Retinal pigment epithelial cell (primary cell): ENCODE measurements at regions not wholly inside any gene's neighbourhood (a gene's known extent, or its start where the extent isn't known, plus 50 kb on each side); places are given as distances from the start of the nearest gene placed in this dataset.
A peak's percentile ranks its signal among the peaks of the same experiment; 100 is the strongest.

Experiments
- DNase-seq: peaks from one replicate; pipeline ENCODE4 v3.0.0-alpha.2; 2010; ENCODE audit warnings: low read depth
- H3K4me3 ChIP-seq: 2 replicates; pipeline ENCODE4 v1.5.1; 2011; ENCODE audit warnings: mild to moderate bottlenecking, low read length, control low read depth, moderate library complexity
- TF ChIP-seq, protein P1 (sequence below): conservative IDR thresholded peaks from 2 replicates; pipeline ENCODE4 v1.5.1; 2011; ENCODE audit warnings: low read depth, low read length, control low read depth, inconsistent platforms

DNA sequence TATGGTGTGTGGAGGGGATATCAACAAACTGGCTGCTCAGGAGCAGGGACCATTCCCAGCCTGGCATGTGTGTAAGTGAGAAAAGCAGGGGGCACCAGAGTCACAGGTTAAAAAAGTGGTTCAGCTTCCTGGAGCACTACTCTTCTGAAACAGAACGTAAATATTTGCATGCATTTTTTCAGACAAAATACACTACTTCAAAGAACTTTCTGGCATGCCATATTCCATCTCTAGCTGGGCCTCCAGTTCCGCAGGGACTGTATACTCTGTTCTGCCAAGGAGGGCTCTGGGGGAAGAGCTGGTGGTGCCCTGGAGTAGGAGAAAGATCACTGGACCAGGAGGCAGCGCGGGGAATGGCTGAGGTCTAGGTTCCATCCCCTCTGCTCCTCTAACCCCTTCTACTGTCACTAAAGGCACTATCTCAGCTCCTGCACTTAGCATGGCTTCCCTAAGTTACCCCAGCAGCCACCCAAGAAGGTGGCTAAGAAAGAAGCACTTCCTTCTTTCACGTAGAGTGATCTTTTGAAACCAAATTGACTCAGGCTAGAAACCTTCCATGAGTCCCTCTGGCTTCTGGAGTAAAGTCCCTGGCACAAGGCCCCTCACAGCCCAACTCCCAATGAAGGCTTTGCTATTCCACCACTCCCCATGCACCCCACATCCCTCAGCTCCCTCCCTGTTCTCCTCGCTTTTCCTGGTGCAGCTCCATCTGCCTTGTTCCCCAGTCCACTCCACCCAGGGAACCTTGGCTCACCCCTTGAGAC lies 57.6 kb upstream of the CABLES1 start:
- no peak for DNase-seq
- no peak overlapping the region for H3K4me3 ChIP-seq
- TF ChIP-seq, protein P1, sequence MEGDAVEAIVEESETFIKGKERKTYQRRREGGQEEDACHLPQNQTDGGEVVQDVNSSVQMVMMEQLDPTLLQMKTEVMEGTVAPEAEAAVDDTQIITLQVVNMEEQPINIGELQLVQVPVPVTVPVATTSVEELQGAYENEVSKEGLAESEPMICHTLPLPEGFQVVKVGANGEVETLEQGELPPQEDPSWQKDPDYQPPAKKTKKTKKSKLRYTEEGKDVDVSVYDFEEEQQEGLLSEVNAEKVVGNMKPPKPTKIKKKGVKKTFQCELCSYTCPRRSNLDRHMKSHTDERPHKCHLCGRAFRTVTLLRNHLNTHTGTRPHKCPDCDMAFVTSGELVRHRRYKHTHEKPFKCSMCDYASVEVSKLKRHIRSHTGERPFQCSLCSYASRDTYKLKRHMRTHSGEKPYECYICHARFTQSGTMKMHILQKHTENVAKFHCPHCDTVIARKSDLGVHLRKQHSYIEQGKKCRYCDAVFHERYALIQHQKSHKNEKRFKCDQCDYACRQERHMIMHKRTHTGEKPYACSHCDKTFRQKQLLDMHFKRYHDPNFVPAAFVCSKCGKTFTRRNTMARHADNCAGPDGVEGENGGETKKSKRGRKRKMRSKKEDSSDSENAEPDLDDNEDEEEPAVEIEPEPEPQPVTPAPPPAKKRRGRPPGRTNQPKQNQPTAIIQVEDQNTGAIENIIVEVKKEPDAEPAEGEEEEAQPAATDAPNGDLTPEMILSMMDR = peak; percentile 34

GRCh38 chr18:23085066-23085465 lies 50.2 kb upstream of the CABLES1 start:
- TF ChIP-seq, protein P1 = no peak
- H3K4me3 ChIP-seq = no peak overlapping the region
- DNase-seq = no peak
